Mucosa of rectum (tissue), 2 donors: ENCODE measurements at regions not wholly inside any gene's neighbourhood (a gene's known extent, or its start where the extent isn't known, plus 50 kb on each side); places are given as distances from the start of the nearest gene placed in this dataset.

Experiments used
- H3K27ac ChIP-seq, 2 donors: one replicate each; pipeline ENCODE4 v1.7.0; 2013; ENCODE audit warnings: inconsistent platforms in 2 of 2, low read depth in 2 of 2, low read length in 2 of 2
- H3K27me3 ChIP-seq, 2 donors: one replicate each; pipeline ENCODE4 v1.7.0; 2013; ENCODE audit warnings: low read length in 2 of 2; ENCODE audit not compliant: control insufficient read depth in 2 of 2, insufficient read depth in 2 of 2
- H3K36me3 ChIP-seq, 2 donors: one replicate each; pipeline ENCODE4 v1.7.0; 2013; ENCODE audit warnings: low read length in 2 of 2; ENCODE audit not compliant: control insufficient read depth in 2 of 2, insufficient read depth in 2 of 2
- H3K4me1 ChIP-seq, 2 donors: one replicate each; pipeline ENCODE4 v1.7.0; 2013; ENCODE audit warnings: low read length in 2 of 2, mild to moderate bottlenecking in 1 of 2; ENCODE audit not compliant: control insufficient read depth in 2 of 2, insufficient read depth in 2 of 2
- H3K4me3 ChIP-seq, 2 donors: one replicate each; pipeline ENCODE4 v1.7.0; 2013; ENCODE audit warnings: low read length in 2 of 2
- H3K9ac ChIP-seq, 2 donors: one replicate each; pipeline ENCODE4 v1.7.0; 2013; ENCODE audit warnings: low read length in 2 of 2, low read depth in 1 of 2, mild to moderate bottlenecking in 1 of 2
- H3K9me3 ChIP-seq, 2 donors: one replicate each; pipeline ENCODE4 v1.7.0; 2013; ENCODE audit warnings: low read length in 2 of 2; ENCODE audit not compliant: control insufficient read depth in 2 of 2
- donor health status: healthy.
- donor health status: Normal muscosa, but diverticular disease.

- no peak overlapping the region for H3K9ac ChIP-seq
- H3K4me1 ChIP-seq: peaks cover 0 to 4% of the 10 kb centered on the region in 2 donors
- no peak overlapping the region for H3K4me3 ChIP-seq
- H3K27me3 ChIP-seq: peaks cover 0 to 3% of the 10 kb centered on the region in 2 donors
- no peak overlapping the region for H3K27ac ChIP-seq
- no peaks in the 10 kb centered on the region for H3K36me3 ChIP-seq
- peaks cover 0 to 3% of the 10 kb centered on the region in 2 donors for H3K9me3 ChIP-seq
Observed at GRCh38 chr3:194287374-194287773, 63.8 kb downstream of the CPN2 start.

DNA sequence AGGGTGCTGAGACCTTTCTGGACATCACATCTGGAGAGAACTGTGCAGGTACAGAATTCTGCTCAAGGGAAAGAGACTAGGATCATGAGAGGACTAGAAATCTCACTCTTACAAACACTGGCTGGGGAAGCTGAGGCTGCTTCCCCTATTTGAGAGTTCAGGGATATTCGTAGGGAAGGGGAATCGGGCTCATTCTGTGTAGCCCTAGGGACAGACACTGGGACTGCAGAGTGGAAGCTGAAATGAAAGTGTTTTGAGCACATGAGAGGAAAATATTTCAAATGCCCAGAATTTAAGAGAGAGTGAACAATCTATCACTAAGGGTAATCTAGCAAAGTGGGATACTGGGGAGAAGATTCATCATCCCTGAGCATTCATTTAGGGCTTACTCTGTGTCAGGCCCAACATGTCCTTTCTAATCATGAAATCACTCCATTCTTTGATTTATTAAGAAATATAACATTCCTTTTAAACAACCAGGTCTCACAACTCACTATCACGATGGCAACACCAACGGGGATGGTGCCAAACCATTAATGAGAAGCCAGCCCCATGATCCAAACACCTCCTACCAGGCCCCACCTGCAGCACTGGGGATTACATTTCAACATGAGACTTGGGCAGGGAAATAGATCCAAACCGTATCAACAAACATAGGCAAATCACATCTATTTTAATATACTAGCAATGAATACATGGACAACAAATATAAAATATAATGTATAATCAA, 63.0 kb downstream of the CPN2 start:
- H3K9ac ChIP-seq: no peak overlapping the region
- no peak overlapping the region for H3K27ac ChIP-seq

More for the DNA sequence above, 63.0 kb downstream of the CPN2 start:
- Histone ChIP-seq H3K4me3 (no peak overlapping the region), H3K4me1 (peaks cover 0 to 4% of the 10 kb centered on the region in 2 donors), H3K9me3 (peaks cover 0 to 3% of the 10 kb centered on the region in 2 donors), H3K36me3 (no peaks in the 10 kb centered on the region), H3K27me3 (peaks cover 0 to 3% of the 10 kb centered on the region in 2 donors)
